OCI-LY7 (cell line): ENCODE measurements at regions not wholly inside any gene's neighbourhood (a gene's known extent, or its start where the extent isn't known, plus 50 kb on each side); places are given as distances from the start of the nearest gene placed in this dataset.
"Not testable (repeated sequence)": the region's sequence is repeated elsewhere in the genome, so short reads cannot be mapped to it uniquely, and the experiment has no call there.

Experiments
- BruUV-seq: library from RNA; stranded (reverse); fragments of 400-500 nt; replicated peaks from 2 replicates; lab custom pipeline; 2021; lab: Mats Ljungman, UMichigan
- CTCF ChIA-PET: fragments of 300-600 bp; sonication (Branson Sonifier 250); formaldehyde crosslinking; loops from one replicate; lab custom pipeline; 2022; ENCODE audit warnings: antibody characterized with exemption; ENCODE audit not compliant: unreplicated experiment; lab: Charles Lee
- POLR2A ChIA-PET: fragments of 300-600 bp; sonication (Branson Sonifier 250); formaldehyde crosslinking; loops from one replicate; lab custom pipeline; 2022; ENCODE audit warnings: antibody characterized with exemption; lab: Charles Lee
- DNase-seq: peaks from one replicate; pipeline ENCODE4 v3.0.0-alpha.2; 2015; ENCODE audit warnings: low spot score
- H2AFZ ChIP-seq: fragments of 200-600 bp; sonication (generic), shearing (Covaris generic); 2 replicates; pipeline ENCODE4 v1.6.1; 2014; ENCODE audit warnings: mild to moderate bottlenecking, antibody characterized with exemption, low read length, moderate library complexity
- H3K27ac ChIP-seq: fragments of 200-600 bp; sonication (generic); 2 replicates; pipeline ENCODE4 v1.5.1; 2014; ENCODE audit warnings: mixed run types, low read depth, mild to moderate bottlenecking, moderate library complexity, low read length, inconsistent platforms; ENCODE audit not compliant: poor library complexity, severe bottlenecking
- H3K36me3 ChIP-seq: fragments of 200-600 bp; sonication (generic); 2 replicates; pipeline ENCODE4 v1.6.1; 2014; ENCODE audit warnings: mild to moderate bottlenecking, antibody characterized with exemption, low read length, moderate library complexity, mixed read lengths; ENCODE audit not compliant: insufficient read depth
- H3K4me1 ChIP-seq: fragments of 200-600 bp; sonication (generic); 2 replicates; pipeline ENCODE4 v1.5.1; 2014; ENCODE audit warnings: mild to moderate bottlenecking, low read length; ENCODE audit not compliant: insufficient read depth, poor library complexity, severe bottlenecking
- H3K4me2 ChIP-seq: fragments of 200-600 bp; sonication (generic); 2 replicates; pipeline ENCODE4 v1.6.1; 2014; ENCODE audit warnings: mild to moderate bottlenecking, low read length
- H3K4me3 ChIP-seq: fragments of 200-600 bp; sonication (generic); 2 replicates; pipeline ENCODE4 v1.5.1; 2014; ENCODE audit warnings: mild to moderate bottlenecking, low read depth, low read length; ENCODE audit not compliant: poor library complexity, severe bottlenecking
- H3K79me2 ChIP-seq: fragments of 200-600 bp; sonication (generic); 2 replicates; pipeline ENCODE4 v1.6.1; 2016; ENCODE audit warnings: low read depth, mild to moderate bottlenecking, low read length, moderate library complexity, mixed read lengths; ENCODE audit not compliant: insufficient read depth
- H3K9me2 ChIP-seq: fragments of 200-600 bp; sonication (generic); 2 replicates; pipeline ENCODE4 v1.6.1; 2016; ENCODE audit warnings: mild to moderate bottlenecking, low read length, mixed read lengths; ENCODE audit not compliant: insufficient read depth
- H3K9me3 ChIP-seq: fragments of 200-600 bp; sonication (generic); 2 replicates; pipeline ENCODE4 v1.6.1; 2014; ENCODE audit warnings: mild to moderate bottlenecking, mixed run types, low read length, mixed read lengths
- H4K20me1 ChIP-seq: fragments of 200-600 bp; sonication (generic); 2 replicates; pipeline ENCODE4 v1.6.1; 2014; ENCODE audit warnings: mild to moderate bottlenecking, antibody characterized with exemption, low read length, moderate library complexity, mixed read lengths; ENCODE audit not compliant: insufficient read depth
- EZH2phosphoT487 ChIP-seq: fragments of 200-600 bp; sonication (generic); IDR thresholded peaks from 2 replicates; pipeline ENCODE4 v1.6.1; 2018; ENCODE audit warnings: low read depth, borderline replicate concordance, mild to moderate bottlenecking, mixed run types, antibody characterized with exemption, low read length, moderate library complexity, mixed read lengths
- intact Hi-C: fragments of 100-400 bp; cut with micrococcal nuclease; formaldehyde crosslinking; loops from one replicate; pipeline ENCODE4 v1.10.0; 2022; ENCODE audit not compliant: unreplicated experiment
- TF ChIP-seq, protein P1 (sequence below): fragments of 200-600 bp; sonication (generic); conservative IDR thresholded peaks from 2 replicates; pipeline ENCODE4 v1.5.1; 2014; ENCODE audit warnings: mild to moderate bottlenecking, antibody characterized with exemption, low read length, moderate library complexity, mixed read lengths

DNA sequence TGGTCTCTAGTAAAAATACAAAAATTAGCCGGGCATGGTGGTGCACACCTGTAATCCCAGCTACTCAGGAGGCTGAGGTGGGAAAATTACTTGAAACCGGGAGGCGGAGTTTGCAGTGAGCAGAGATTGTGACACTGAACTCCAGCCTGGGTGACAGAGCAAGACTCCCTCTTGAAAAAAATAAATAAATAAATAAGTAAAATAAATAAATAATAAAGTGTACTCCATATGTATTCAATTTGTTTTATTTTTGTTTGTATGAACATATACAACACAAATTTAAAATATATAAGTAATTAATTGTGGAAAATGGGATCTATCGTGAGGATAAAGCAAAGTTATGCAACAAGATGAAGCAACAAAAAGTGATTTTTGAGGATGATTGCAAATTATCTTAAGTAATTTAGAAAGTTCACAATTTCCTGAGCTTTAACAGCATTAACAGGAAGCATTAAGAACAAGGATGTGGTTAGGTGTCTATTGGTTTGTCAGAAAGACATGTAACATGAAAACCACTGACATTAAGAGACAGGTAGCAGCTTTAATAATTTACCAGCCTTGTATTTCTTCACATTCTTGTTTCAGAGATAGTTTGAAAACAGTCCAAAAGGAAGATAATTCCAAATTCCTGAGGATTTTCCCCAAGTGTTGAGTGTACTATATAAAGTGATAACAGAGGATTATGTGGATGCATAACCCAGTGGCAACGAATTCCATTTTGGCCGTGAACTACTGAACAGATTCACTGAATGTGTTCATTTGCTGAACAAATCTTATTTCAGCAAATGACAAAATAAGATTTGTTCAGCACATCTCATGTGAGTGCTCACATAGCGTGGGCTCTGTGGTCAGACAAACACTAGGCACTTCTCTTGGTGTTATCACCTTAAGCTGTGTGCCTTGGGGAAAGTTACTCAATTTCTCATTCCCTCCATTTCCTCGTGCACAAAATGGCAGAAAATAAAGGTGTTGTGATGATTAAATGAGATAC is 68.6 kb upstream of the RESF1 start:
- Histone ChIP-seq H4K20me1 (no peaks in the 10 kb centered on the region), H2AFZ (peak overlapping the region; percentile 75), H3K27ac (peak overlapping the region; percentile 54), H3K4me1 (peaks cover 55% of the 10 kb centered on the region), H3K36me3 (peaks cover 61% of the 10 kb centered on the region), H3K4me2 (peak overlapping the region; percentile 32; the same call in 1 of the 2 replicates), H3K9me3 (peaks cover 81% of the 10 kb centered on the region), H3K9me2 (no peaks in the 10 kb centered on the region), H3K79me2 (no peaks in the 10 kb centered on the region; the same call in 1 of the 2 replicates), H3K4me3 (peak overlapping the region; percentile 12)
- no TSS peak for BruUV-seq
- ChIA-PET CTCF (interaction anchor here (1.0 kb wide), 1 partner anchor 209 kb away, joined by 3 read pairs; no protein-coding TSS in a partner anchor), POLR2A (interaction anchor here (0.5 to 1.8 kb wide), 10 partner anchors 10 to 231 kb away, joined by 3 to 12 read pairs (median 3); partner anchors contain the start of gene ETFBKMT)
- DNase-seq = peak; percentile 64
- TF ChIP-seq EZH2phosphoT487 = no peak
- TF ChIP-seq, protein P1, sequence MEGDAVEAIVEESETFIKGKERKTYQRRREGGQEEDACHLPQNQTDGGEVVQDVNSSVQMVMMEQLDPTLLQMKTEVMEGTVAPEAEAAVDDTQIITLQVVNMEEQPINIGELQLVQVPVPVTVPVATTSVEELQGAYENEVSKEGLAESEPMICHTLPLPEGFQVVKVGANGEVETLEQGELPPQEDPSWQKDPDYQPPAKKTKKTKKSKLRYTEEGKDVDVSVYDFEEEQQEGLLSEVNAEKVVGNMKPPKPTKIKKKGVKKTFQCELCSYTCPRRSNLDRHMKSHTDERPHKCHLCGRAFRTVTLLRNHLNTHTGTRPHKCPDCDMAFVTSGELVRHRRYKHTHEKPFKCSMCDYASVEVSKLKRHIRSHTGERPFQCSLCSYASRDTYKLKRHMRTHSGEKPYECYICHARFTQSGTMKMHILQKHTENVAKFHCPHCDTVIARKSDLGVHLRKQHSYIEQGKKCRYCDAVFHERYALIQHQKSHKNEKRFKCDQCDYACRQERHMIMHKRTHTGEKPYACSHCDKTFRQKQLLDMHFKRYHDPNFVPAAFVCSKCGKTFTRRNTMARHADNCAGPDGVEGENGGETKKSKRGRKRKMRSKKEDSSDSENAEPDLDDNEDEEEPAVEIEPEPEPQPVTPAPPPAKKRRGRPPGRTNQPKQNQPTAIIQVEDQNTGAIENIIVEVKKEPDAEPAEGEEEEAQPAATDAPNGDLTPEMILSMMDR = no peak
- intact Hi-C loops = loop anchor here (10.0 kb wide), 1 partner anchor 244 kb away; no protein-coding TSS in a partner anchor

DNA sequence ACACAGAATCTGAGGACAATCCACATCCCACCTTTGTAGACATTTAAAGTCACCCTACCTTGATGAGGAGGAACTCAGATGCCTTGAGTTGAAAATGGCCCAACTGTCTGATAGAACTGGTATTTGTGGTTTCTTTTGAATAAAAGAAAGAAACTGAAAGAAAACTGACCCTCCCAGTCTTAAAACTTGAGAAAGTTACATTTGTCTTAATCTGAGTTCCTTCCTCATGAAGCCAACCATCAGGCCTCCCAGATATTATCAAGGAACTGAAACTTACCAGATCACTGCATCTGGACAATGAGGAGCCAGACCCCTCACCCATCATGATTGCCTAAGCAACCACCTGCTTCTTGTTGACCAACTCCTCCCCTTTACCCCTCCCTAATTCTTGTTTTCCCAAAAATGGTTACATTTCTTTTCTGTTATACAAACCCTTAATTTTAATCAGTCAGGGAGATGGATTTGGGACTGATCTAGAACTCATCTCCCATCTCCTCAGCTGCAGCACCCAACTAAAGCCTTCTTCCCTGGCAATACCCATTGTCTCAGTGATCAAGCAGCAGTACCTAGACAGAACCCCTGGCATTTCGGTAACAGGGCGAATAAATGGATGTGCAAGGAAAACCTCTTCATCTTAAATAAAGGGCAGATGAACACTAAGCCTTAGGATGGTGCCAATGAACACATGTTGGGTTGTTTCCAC is 72.0 kb upstream of the RESF1 start:
- Histone ChIP-seq H3K79me2 (peaks cover 4% of the 10 kb centered on the region; the same call in 1 of the 2 replicates), H3K4me2 (peak overlapping the region; percentile 68), H3K9me2 (no peaks in the 10 kb centered on the region), H3K36me3 (peaks cover 64% of the 10 kb centered on the region), H3K4me1 (peaks cover 55% of the 10 kb centered on the region), H2AFZ (peak overlapping the region; percentile 21; the same call in 1 of the 2 replicates), H3K9me3 (peaks cover 60% of the 10 kb centered on the region), H3K4me3 (peak overlapping the region; percentile 65), H3K27ac (peak overlapping the region; percentile 97), H4K20me1 (no peaks in the 10 kb centered on the region)
- TF ChIP-seq, protein P1 = no peak
- no peak for TF ChIP-seq EZH2phosphoT487
- intact Hi-C loops = loop anchor here (5.0 kb wide), 1 partner anchor 415 kb away; no protein-coding TSS in a partner anchor
- peak; percentile 96 for DNase-seq
- CTCF ChIA-PET = no interaction called here
- no TSS peak for BruUV-seq
- POLR2A ChIA-PET = interaction anchor here (0.7 to 2.4 kb wide), 4 partner anchors 9 to 25 kb away, joined by 3 to 9 read pairs (median 4); no protein-coding TSS in a partner anchor

DNA sequence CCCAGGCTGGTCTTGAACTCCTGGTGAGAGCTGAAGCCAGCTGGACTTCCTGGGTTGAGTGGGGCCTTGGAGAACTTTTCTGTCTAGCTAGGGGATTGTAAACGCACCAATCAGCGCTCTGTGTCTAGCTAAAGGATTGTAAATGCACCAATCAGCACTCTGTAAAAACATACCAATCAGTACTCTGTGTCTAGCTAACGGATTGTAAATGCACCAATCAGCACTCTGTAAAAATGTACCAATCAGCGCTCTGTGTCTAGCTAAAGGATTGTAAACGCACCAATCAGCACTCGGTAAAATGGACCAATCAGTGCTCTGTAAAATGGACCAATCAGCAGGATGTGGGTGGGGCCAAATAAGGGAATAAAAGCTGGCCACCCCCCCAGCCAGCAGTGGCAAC is 76.5 kb upstream of the RESF1 start:
- POLR2A ChIA-PET = interaction anchor here (0.7 to 1.4 kb wide), 6 partner anchors 8 to 1270 kb away, joined by 3 to 4 read pairs (median 3); no protein-coding TSS in a partner anchor
- H3K4me2 ChIP-seq, BruUV-seq, DNase-seq, H3K4me3 ChIP-seq, CTCF ChIA-PET, H2AFZ ChIP-seq, H3K79me2 ChIP-seq, H3K9me2 ChIP-seq, H3K27ac ChIP-seq, H4K20me1 ChIP-seq, intact Hi-C loops: not testable (repeated sequence)
- H3K36me3 ChIP-seq = peaks cover 52% of the 10 kb centered on the region
- H3K4me1 ChIP-seq = peaks cover 39% of the 10 kb centered on the region
- H3K9me3 ChIP-seq = peaks cover 33% of the 10 kb centered on the region; the same call in 1 of the 2 replicates
